HepG2 (cell line): ENCODE measurements at regions not wholly inside any gene's neighbourhood (a gene's known extent, or its start where the extent isn't known, plus 50 kb on each side); places are given as distances from the start of the nearest gene placed in this dataset.

Experiments
- ATAC-seq: fragments of 200-7000 bp; cut with Tn5 transposase; 3 replicates; pipeline ENCODE4 v1.9.1; 2020; ENCODE audit warnings: mild to moderate bottlenecking, moderate library complexity
- BruUV-seq: library from RNA; stranded (reverse); fragments of 400-500 nt; replicated peaks from 2 replicates; lab custom pipeline; 2021; lab: Mats Ljungman, UMichigan
- CTCF ChIA-PET: fragments of 300-600 bp; formaldehyde crosslinking; extraction: SDS; loops from one replicate; lab custom pipeline; 2021; ENCODE audit warnings: low total read pairs, inconsistent platforms, low intra/inter-chr PET ratio; lab: Yijun Ruan, JAX
- POLR2A ChIA-PET: fragments of 350-600 bp; sonication (Branson Sonifier 250); formaldehyde crosslinking; loops from one replicate; lab custom pipeline; 2020; ENCODE audit warnings: antibody characterized with exemption, inconsistent platforms; lab: Yijun Ruan, JAX
- DNase-seq: peaks from one replicate; pipeline ENCODE4 v3.0.0-alpha.2; 2015; ENCODE audit warnings: low spot score
- FAIRE-seq: peaks from 3 replicates; lab custom pipeline; 2011; peaks lifted over from hg19 to GRCh38; lab: Jason Lieb, UNC
- H2AFZ ChIP-seq: one replicate; pipeline ENCODE4 v1.6.1; 2011; ENCODE audit warnings: low read length, inconsistent platforms
- H3K27ac ChIP-seq: fragments of 300-600 bp; 3 replicates; pipeline ENCODE4 v1.8.0; 2011; ENCODE audit warnings: mixed run types, mild to moderate bottlenecking, mixed read lengths, low read length, inconsistent platforms; ENCODE audit not compliant: insufficient read depth; ENCODE audit errors: extremely low read length
- H3K27me3 ChIP-seq, 2 experiments: fragments of 200-600 bp in 1 of 2; 2 replicates in 1 of 2; 3 replicates in 1 of 2; pipeline versions ENCODE4 v1.6.0 to v1.8.0; 2011; ENCODE audit warnings: low read length in 2 of 2, mild to moderate bottlenecking in 2 of 2, moderate library complexity in 2 of 2, inconsistent platforms in 1 of 2; ENCODE audit not compliant: insufficient read depth in 2 of 2, control insufficient read depth in 1 of 2
- H3K36me3 ChIP-seq, 2 experiments: fragments of 200-600 bp in 1 of 2; replicated peaks in 1 of 2; 2 replicates in 1 of 2; 3 replicates in 1 of 2; pipeline versions ENCODE4 v1.5.1 to v1.8.0; 2011; ENCODE audit warnings: low read length in 2 of 2, inconsistent platforms in 1 of 2; ENCODE audit not compliant: insufficient read depth in 2 of 2, control insufficient read depth in 1 of 2
- H3K4me1 ChIP-seq: 2 replicates; pipeline ENCODE4 v1.5.1; 2012; ENCODE audit warnings: low read length, inconsistent platforms; ENCODE audit not compliant: insufficient read depth
- H3K4me2 ChIP-seq: 2 replicates; pipeline ENCODE4 v1.6.0; 2011; ENCODE audit warnings: low read depth, low read length, inconsistent platforms
- H3K4me3 ChIP-seq, 3 experiments: fragments of 200-600 bp in 1 of 3; sonication (generic), shearing (Covaris generic) in 1 of 3; replicated peaks in 1 of 3; 2 replicates each; pipeline ENCODE4 v1.5.1; 2011 to 2016; ENCODE audit warnings: low read length in 3 of 3, inconsistent platforms in 2 of 3, low read depth in 2 of 3, mild to moderate bottlenecking in 2 of 3, control low read depth in 1 of 3, mixed read lengths in 1 of 3; ENCODE audit not compliant: insufficient read depth in 1 of 3
- H3K79me2 ChIP-seq: one replicate; pipeline ENCODE4 v1.6.1; 2011; ENCODE audit warnings: low read length, inconsistent platforms; ENCODE audit not compliant: insufficient read depth
- H3K9ac ChIP-seq: 2 replicates; pipeline ENCODE4 v1.6.0; 2011; ENCODE audit warnings: mild to moderate bottlenecking, low read depth, low read length, inconsistent platforms; ENCODE audit not compliant: insufficient read depth
- H3K9me3 ChIP-seq: 2 replicates; pipeline ENCODE4 v1.5.1; 2012; ENCODE audit warnings: mild to moderate bottlenecking, low read length
- H4K20me1 ChIP-seq: 2 replicates; pipeline ENCODE4 v1.6.0; 2011; ENCODE audit warnings: inconsistent platforms, mild to moderate bottlenecking, low read length, moderate library complexity; ENCODE audit not compliant: insufficient read depth
- CBX1 ChIP-seq: IDR thresholded peaks from one replicate; pipeline ENCODE4 v1.6.1; 2016; ENCODE audit warnings: antibody characterized with exemption, low read depth
- CCDC6 ChIP-seq: sonication (generic); formaldehyde crosslinking; IDR thresholded peaks from 2 replicates; pipeline ENCODE4 v1.8.1; 2022; ENCODE audit warnings: mild to moderate bottlenecking, missing genetic modification reagents, moderate library complexity
- HOXD1 ChIP-seq: sonication (generic); formaldehyde crosslinking; IDR thresholded peaks from 2 replicates; pipeline ENCODE4 v1.5.0; 2020; ENCODE audit warnings: missing genetic modification reagents
- IKZF5 ChIP-seq: IDR thresholded peaks from 2 replicates; pipeline ENCODE4 v1.6.1; 2018; ENCODE audit warnings: missing genetic modification reagents, mild to moderate bottlenecking, missing compliant biosample characterization
- IRF2 ChIP-seq: IDR thresholded peaks from 2 replicates; pipeline ENCODE4 v1.6.1; 2018; ENCODE audit warnings: missing genetic modification reagents, missing compliant biosample characterization
- ISX ChIP-seq: sonication (generic); formaldehyde crosslinking; conservative IDR thresholded peaks from 2 replicates; pipeline ENCODE4 v1.5.0; 2020; ENCODE audit warnings: missing genetic modification reagents
- SALL2 ChIP-seq: sonication (generic); formaldehyde crosslinking; IDR thresholded peaks from 2 replicates; pipeline ENCODE4 v1.8.1; 2023; ENCODE audit warnings: mild to moderate bottlenecking, missing genetic modification reagents, inconsistent platforms
- SMAD1 ChIP-seq: sonication (generic); formaldehyde crosslinking; IDR thresholded peaks from 2 replicates; pipeline ENCODE4 v1.4.0; 2020; ENCODE audit warnings: missing genetic modification reagents, low read depth, mild to moderate bottlenecking, borderline replicate concordance
- SRSF9 ChIP-seq: fragments of 200-400 bp; formaldehyde crosslinking; IDR thresholded peaks from 2 replicates; pipeline ENCODE4 v1.6.1; 2018; ENCODE audit warnings: borderline replicate concordance, mild to moderate bottlenecking, low read depth, low read length; ENCODE audit not compliant: insufficient read depth, poor library complexity, severe bottlenecking
- TGIF2 ChIP-seq: IDR thresholded peaks from 2 replicates; pipeline ENCODE4 v1.6.1; 2016; ENCODE audit warnings: control low read depth, missing compliant biosample characterization
- UBTF ChIP-seq: sonication (generic); formaldehyde crosslinking; IDR thresholded peaks from 2 replicates; pipeline ENCODE4 v1.4.0; 2020; ENCODE audit warnings: mild to moderate bottlenecking, missing genetic modification reagents
- ZFP62 ChIP-seq: sonication (generic); formaldehyde crosslinking; IDR thresholded peaks from 2 replicates; pipeline ENCODE4 v1.4.0; 2020; ENCODE audit warnings: missing genetic modification reagents
- ZNF205 ChIP-seq: IDR thresholded peaks from 2 replicates; pipeline ENCODE4 v1.6.1; 2018; ENCODE audit warnings: missing biosample characterization, missing genetic modification reagents
- ZNF224 ChIP-seq: sonication (generic); formaldehyde crosslinking; IDR thresholded peaks from 2 replicates; pipeline ENCODE4 v1.5.0; 2020; ENCODE audit warnings: mild to moderate bottlenecking, missing genetic modification reagents
- ZNF260 ChIP-seq: sonication (generic); formaldehyde crosslinking; IDR thresholded peaks from 2 replicates; pipeline ENCODE4 v1.4.0; 2020; ENCODE audit warnings: missing genetic modification reagents, low read depth, mild to moderate bottlenecking, borderline replicate concordance
- WGBS: methylation state at CpG from one replicate; pipeline ENCODE4 v1.1.6; 2017; ENCODE audit warnings: low lambda C conversion rate; 5-methylcytosine and 5-hydroxymethylcytosine counted together
- in situ Hi-C: cut with HindIII; loops from 2 replicates; pipeline ENCODE4 v1.10.0; 2017; ENCODE audit warnings: low pct_unique_long_range_greater_than_20kb; ENCODE audit not compliant: extremely low pct_ligation_motif_present
- intact Hi-C: fragments of 100-400 bp; cut with micrococcal nuclease; formaldehyde crosslinking; loops from one replicate; pipeline ENCODE4 v1.10.0; 2022; ENCODE audit not compliant: unreplicated experiment
- TF ChIP-seq, protein P1 (sequence below): sonication (generic); formaldehyde crosslinking; IDR thresholded peaks from 2 replicates; pipeline ENCODE4 v1.5.0; 2020; ENCODE audit warnings: mild to moderate bottlenecking, missing genetic modification reagents, moderate library complexity

DNA sequence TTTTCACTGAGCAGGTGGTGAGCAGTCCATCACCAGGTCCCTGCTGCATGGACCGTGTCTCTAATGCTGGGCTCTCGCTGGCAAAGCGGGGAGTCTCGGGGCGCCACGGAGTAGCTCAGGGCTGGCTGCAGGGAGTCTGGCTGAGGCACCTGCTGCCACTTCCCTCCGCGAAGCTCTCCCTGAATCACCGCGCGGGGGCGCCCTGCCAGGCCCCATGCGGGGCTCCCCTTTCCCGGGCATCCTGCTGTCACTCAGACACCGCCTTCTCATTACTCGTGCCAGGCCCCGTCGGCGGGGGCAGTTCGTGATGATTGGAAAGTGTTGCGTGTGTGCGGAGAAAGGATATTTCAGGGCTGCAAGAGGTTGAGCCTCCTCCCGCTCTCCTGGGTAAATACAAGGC is 335.8 kb downstream of the IRX2 start:
- H3K4me1 ChIP-seq: no peaks in the 10 kb centered on the region
- no peaks in the 10 kb centered on the region for H3K9me3 ChIP-seq
- H3K27ac ChIP-seq: no peak overlapping the region
- intact Hi-C loops (no loop called here), in situ Hi-C loops (no loop called here)
- H2AFZ ChIP-seq: no peak overlapping the region
- no peaks in the 10 kb centered on the region for H4K20me1 ChIP-seq
- H3K79me2 ChIP-seq: no peaks in the 10 kb centered on the region
- WGBS: 57% methylated on average over 7 of the region's 23 CpGs
- ATAC-seq (no peak), DNase-seq (no peak), FAIRE-seq (no peak)
- peaks cover 0 to 4% of the 10 kb centered on the region in 2 experiments; a peak in 1 of 5 replicates for H3K27me3 ChIP-seq
- no peak overlapping the region for H3K4me2 ChIP-seq
- no peaks in the 10 kb centered on the region for H3K36me3 ChIP-seq
- TF ChIP-seq CCDC6: no peak
- TF ChIP-seq, protein P1, sequence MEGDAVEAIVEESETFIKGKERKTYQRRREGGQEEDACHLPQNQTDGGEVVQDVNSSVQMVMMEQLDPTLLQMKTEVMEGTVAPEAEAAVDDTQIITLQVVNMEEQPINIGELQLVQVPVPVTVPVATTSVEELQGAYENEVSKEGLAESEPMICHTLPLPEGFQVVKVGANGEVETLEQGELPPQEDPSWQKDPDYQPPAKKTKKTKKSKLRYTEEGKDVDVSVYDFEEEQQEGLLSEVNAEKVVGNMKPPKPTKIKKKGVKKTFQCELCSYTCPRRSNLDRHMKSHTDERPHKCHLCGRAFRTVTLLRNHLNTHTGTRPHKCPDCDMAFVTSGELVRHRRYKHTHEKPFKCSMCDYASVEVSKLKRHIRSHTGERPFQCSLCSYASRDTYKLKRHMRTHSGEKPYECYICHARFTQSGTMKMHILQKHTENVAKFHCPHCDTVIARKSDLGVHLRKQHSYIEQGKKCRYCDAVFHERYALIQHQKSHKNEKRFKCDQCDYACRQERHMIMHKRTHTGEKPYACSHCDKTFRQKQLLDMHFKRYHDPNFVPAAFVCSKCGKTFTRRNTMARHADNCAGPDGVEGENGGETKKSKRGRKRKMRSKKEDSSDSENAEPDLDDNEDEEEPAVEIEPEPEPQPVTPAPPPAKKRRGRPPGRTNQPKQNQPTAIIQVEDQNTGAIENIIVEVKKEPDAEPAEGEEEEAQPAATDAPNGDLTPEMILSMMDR (CRISPR knock-in tag): 0 out of 2 replicates have a peak, but pooled peaks have one; percentile 8
- no peak for TF ChIP-seq ZNF260 (CRISPR knock-in tag)
- no peak overlapping the region for H3K4me3 ChIP-seq
- H3K9ac ChIP-seq: no peak overlapping the region
- POLR2A ChIA-PET: no interaction called here
- CTCF ChIA-PET: no interaction called here
- no TSS peak for BruUV-seq

DNA sequence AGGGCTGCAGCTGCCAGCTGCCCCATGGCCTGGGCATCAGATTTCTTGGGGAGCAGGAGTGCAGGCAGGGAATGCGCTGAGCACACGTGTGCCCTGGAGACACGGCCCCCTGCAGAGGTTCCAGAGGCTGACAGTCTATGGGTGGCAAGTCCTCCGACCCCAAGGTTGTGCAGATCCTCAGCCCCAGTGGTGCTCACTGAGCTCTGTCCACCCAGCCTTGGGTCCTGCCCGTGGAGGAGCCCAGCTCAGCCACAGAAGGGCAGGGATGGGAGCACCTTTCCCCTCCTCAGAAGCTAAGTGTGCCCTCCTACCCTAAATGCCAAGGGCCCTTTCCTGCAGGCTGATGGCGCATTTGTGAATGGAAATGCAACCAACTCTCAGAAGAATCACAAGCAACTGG is 341.0 kb downstream of the IRX2 start:
- Histone ChIP-seq H3K79me2 (no peaks in the 10 kb centered on the region), H3K27ac (no peak overlapping the region), H3K4me1 (no peaks in the 10 kb centered on the region), H3K4me2 (no peak overlapping the region), H3K36me3 (no peaks in the 10 kb centered on the region), H2AFZ (no peak overlapping the region), H4K20me1 (no peaks in the 10 kb centered on the region), H3K27me3 (peaks cover 0 to 3% of the 10 kb centered on the region in 2 experiments; a peak in 1 of 5 replicates), H3K4me3 (no peak overlapping the region), H3K9me3 (no peaks in the 10 kb centered on the region), H3K9ac (no peak overlapping the region)
- CTCF ChIA-PET: no interaction called here
- no TSS peak for BruUV-seq
- no peak for ATAC-seq
- DNase-seq: no peak
- in situ Hi-C loops (no loop called here), intact Hi-C loops (no loop called here)
- FAIRE-seq: no peak
- POLR2A ChIA-PET: no interaction called here
- 83% methylated on average over 1 of the region's 6 CpGs for whole genome bisulfite sequencing
- TF ChIP-seq CBX1: no peak
- no peak for TF ChIP-seq SMAD1 (CRISPR knock-in tag)
- TF ChIP-seq IKZF5 (CRISPR knock-in tag): no peak
- no peak for TF ChIP-seq HOXD1
- TF ChIP-seq UBTF: no peak
- TF ChIP-seq ZNF205 (CRISPR knock-in tag): no peak
- no peak for TF ChIP-seq ZNF224 (CRISPR knock-in tag)
- TF ChIP-seq SALL2 (CRISPR knock-in tag): no peak
- no peak for TF ChIP-seq IRF2 (CRISPR knock-in tag)
- no peak for TF ChIP-seq TGIF2 (CRISPR knock-in tag)
- no peak for TF ChIP-seq ZFP62 (CRISPR knock-in tag)
- no peak for TF ChIP-seq SRSF9
- no peak for TF ChIP-seq ISX (CRISPR knock-in tag)
